ENCODE measurements at regions not wholly inside any gene's neighbourhood (a gene's known extent, or its start where the extent isn't known, plus 50 kb on each side); places are given as distances from the start of the nearest gene placed in this dataset.

DNA sequence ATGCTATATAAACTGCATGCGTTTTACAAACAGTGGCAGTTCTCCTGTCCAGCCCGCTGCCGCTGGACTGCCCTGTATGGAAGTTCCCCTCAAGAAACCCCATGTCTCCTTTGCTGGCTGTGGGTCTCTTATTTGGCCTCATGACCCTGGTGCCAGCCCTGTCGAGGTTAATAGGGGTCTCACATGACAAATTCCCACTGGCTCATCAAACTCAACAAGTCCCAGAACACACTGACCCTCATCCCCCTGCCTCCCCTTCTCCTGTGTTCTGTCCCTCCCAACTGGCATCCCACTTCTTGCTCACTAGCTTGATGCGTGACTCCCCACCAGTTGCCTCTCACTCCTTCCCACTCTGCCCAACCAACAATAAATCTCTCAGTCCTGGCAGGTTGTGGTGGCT lies 137.6 kb upstream of the HS6ST1 start:
- TF ChIP-seq, protein P1, sequence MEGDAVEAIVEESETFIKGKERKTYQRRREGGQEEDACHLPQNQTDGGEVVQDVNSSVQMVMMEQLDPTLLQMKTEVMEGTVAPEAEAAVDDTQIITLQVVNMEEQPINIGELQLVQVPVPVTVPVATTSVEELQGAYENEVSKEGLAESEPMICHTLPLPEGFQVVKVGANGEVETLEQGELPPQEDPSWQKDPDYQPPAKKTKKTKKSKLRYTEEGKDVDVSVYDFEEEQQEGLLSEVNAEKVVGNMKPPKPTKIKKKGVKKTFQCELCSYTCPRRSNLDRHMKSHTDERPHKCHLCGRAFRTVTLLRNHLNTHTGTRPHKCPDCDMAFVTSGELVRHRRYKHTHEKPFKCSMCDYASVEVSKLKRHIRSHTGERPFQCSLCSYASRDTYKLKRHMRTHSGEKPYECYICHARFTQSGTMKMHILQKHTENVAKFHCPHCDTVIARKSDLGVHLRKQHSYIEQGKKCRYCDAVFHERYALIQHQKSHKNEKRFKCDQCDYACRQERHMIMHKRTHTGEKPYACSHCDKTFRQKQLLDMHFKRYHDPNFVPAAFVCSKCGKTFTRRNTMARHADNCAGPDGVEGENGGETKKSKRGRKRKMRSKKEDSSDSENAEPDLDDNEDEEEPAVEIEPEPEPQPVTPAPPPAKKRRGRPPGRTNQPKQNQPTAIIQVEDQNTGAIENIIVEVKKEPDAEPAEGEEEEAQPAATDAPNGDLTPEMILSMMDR (IDR thresholded peaks at IDR 0.05) = no peak
- no peak for TF ChIP-seq POLR2A (IDR thresholded peaks at IDR 0.05)

Measured in Peyer's patch (tissue), 4 donors.